NCI-H1930 (cell line): ENCODE measurements at regions not wholly inside any gene's neighbourhood (a gene's known extent, or its start where the extent isn't known, plus 50 kb on each side); places are given as distances from the start of the nearest gene placed in this dataset.

Source experiments
- DNase-seq, 2 experiments: peaks; one replicate each; lab custom pipeline; 2025; lab: John Stamatoyannopoulos, UW

DNA sequence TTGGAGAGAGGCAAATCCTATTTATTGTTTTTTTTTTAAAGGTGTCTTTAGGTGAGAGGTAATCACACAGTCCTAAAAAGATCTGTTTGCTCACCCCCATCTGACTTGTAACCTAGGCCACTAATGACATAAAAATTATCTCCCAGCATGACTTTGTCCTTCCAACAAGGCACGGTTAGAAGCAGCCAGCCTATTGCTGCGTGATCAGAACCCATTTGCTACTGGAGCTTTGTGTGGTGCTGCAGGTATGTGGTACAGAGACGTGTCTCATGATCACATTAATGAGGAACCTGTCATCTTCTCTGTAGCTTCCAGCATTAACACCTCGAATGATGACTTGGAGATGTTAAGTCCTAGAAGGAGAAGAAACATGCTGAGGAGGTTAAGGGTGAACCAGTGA lies 555.8 kb upstream of the TLE4 start:
- peak; percentile 88 to 90 for DNase-seq

DNA sequence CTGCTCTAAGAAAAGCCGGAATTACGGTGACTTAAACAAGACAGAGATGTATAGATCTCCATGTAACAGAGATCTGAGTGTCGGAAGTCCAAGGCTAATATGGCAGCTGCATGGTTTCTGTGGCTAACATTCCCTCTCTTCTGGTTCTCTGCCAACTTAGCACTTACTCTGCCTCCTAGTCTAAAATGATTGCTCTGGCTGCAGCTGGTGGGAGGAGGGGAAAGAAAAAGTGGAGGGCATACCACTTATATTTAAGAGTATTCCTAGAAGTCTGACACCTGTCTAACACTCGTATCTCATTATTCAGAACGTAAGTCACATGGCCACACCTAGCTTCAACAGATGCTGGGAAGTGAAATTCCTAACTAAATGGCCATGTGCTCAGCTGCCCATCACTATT lies 551.5 kb upstream of the TLE4 start:
- DNase-seq: no peak

DNA sequence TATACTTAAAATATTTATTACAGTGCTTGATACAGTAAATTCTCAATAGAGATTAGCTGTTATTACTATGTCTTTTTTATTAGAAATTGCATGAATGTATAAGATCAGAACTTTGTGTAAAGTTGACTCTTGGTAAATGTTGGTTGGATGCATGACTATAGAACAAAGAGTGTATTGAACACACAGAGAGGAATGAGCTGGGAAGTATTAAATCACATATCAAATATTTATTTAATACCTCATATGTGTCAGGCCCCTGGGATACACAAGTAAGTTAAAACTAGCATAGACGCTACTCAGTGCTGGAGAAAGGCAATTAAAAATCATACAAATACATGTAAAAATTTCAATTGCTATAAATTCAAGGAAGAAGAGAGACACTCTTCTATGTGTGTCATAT lies 550.7 kb upstream of the TLE4 start:
- DNase-seq: no peak

DNA sequence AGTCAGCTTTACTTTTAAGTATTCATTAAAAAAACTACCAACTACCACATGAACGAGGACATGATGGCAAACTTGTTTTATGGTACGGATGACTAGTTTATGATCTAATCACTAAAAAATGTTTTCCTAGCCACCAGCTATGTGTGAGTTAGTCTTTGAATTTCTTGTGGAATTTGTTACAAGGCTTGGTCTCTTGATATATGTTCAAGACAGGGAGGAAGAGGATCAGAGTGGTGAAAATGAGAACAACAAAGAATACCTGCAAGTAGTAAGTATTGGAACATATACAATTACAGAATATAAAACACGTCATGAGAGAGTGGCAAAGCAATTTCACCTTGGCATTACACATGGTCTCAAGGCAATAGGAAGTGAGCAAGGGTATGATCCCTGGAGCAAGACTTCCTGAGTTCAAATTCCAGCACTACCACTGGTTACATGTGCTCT lies 548.6 kb upstream of the TLE4 start:
- DNase-seq: no peak

DNA sequence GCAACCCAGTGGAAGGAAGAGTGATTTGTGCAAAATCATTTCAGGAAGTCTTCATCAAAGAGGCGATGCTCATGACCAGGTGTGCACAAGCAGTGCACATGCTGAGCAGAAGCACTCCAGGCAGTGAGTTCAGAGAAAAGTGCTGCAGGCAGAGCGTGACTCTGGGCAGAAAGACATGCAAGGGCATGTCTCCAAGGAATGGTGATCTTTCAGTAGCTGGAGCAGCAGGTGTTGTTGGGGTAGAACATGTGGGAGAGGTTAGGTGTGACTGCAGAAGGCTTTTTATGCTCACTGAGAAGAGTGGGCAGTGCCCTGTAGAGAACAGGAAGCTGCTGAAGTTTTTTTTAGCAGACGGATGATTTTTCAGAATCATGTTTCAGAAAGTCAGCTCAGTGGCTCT lies 545.4 kb upstream of the TLE4 start:
- no peak for DNase-seq

DNA sequence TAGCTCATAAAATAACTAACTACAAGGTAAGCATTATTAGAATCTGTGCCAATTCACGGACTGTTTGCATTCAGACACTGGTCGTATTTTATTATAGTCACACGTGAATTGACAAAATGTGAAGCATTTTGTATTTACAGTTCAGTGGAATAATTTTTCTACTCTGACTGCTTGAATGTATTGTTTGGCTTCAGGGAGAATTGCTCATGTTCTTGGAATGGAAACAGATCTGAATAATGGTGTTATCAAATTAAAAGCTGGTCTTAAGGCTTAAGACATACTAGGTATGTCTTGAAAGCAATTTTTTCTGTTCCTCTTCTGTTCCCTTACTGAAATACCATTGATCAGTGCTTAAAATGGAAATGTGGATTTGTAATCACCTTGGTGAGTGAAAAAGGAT lies 543.7 kb upstream of the TLE4 start:
- no peak for DNase-seq

DNA sequence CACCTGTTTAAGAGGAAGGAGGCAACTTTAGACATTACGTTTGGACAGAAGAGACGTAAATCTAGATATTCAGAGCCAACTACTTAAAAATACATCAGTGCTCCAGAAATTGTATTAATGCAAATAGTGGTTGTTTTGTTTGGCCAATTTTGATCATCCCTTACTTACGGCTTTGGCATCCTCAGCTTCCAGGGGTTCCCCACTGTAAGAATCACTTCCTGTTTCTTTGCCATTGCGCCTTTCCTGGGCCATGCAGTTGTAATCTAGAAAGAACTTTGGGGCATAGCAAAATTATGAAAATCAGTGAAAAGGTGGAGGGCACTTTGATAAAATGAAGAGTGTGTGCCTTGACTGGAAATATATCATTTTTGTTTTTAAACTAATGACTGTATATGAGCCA lies 537.2 kb upstream of the TLE4 start:
- DNase-seq: no peak

DNA sequence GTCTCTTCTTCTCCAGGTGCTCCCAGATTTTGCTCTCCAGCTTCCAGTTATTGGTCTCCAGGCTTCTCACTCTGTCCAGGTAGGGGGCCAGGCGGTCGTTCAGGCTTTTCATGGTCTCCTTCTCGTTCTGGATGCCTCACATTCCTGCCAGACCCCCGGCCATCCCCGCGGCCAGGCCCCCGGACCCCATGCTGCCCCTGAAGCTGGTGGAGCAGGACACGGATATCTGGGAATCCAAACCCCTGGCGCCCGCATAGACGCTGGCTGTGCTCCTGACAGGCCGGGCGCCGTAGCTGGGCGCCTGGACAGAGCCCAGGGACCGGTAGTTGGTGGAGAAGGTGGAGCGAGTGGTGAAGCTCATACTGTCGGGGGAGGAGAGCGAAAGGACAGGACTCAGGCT lies 534.4 kb upstream of the TLE4 start:
- no peak for DNase-seq

DNA sequence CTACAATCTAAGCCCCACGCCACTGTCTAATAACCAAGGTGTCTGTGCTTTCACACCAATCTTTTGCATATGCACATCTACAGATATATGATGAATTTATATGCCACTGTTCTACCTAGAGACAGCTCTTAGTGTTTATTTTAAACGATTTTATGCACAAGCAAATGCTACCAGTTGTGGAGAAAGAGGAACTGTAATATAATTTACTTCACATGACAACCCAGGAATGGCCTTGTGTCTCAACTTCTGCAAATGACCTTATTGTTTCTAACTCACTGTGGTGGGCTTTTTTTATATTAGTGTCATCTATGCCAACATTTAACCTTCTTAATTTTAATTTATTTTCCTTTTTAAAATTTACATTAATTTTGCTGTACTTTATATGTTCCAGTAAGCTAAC lies 531.1 kb upstream of the TLE4 start:
- no peak for DNase-seq

DNA sequence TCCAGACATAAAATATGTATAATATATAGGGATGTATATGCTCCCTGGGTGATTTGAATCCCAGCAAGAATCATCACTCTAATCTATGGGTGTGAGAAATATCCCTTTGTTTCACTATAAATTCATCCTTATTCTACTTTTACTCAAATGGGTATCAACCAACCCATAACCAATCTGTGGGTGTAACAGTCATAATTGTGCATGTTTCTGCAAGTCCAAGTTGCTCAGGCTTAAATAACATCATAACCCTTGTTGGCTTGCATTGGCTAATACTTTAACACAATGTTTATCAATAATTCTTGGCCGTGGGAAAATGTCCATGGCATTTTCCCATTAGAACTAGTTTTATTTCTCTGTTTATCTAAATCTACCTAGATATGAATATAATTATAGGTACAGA lies 530.5 kb upstream of the TLE4 start:
- no peak for DNase-seq

DNA sequence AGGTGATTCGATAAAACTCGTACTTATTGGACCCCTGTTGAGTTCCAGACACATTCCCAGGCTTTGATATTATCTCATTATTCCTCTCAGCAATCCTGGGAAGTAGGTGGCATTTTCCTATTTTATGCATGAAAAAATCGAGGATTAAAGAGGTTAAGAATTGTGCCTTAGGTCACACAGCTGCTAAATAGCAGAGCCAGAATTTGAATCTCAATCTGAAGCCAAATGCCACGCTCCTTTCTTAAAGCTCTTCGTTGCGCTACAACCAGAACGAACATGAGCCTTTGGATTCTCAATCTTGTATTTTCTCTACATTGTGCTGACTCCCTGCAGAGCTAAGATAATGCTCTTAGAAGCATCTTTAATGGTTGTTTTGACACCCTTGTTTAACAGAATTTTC lies 527.8 kb upstream of the TLE4 start:
- no peak for DNase-seq

DNA sequence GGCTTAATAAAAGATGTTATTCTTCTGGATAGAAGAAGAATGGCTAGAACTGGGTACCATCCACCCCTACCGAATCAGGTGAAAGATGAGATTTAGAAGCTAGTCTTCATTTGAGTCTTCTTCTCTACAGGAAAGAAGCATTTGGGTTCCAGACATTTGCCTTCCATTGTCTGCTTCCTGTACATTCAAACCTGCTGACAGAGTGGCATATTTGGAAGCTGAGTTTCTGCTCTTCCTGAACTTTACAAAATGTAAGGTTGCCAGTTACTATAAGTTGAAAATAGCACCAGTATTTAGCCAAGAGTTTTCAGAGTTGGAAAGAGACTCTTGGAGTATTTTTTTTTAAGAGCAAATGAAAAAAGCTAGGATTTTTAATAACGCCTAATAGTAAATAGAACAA lies 525.4 kb upstream of the TLE4 start:
- DNase-seq: no peak

DNA sequence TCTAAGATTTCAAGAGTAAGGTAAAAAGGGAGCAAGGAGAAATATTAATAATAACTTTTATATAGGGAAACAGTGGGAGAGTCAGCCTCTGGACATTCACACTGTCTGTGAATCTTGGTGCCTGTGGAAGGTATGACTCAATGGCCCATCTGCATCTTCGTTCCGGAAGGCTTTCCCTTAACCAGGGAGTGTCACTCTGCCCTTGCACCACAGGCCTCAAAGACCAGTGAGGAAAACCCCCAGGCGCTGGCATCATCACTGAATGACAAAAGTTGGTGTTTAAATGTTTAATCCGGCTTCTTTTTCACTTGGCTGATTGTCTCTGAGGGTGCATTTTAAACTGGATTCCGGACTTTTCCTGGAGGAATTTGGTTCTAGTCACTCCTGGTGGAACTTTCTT lies 522.4 kb upstream of the TLE4 start:
- no peak for DNase-seq

DNA sequence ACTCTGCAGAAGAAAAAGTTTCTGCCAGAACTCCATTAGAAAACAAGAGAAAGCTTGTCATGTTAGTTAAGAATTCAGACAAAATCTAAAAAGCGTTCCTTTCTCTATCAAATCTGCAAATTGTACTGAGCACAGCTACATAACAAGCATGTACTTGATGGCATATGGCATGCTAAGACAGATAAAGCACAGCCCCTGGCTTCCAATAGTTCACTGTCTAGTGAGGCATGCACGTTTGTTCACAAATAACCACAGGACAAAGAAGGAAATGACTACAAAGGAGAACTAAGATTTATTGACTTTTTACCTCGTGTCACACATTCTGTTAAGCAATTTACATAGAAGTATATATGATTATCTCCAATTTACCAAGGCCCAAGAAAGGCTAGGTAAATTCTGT lies 518.2 kb upstream of the TLE4 start:
- no peak for DNase-seq

DNA sequence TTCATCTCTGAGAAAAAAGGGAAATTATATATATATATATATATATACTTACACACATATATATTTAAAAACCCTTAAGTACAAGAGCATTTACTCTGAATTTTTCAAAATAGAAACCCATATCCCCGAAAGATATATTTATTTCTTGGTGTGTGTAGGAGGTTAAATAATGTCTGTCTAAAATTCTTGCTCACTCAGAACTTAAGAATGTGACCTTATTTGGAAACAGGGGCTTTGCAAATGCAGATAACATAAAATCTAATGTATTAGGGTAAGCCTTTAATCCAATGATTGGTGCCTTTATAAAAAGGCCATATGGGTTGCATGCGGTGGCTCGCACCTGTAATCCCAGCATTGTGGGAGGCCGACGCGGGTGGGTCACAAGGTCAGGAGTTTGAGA lies 517.3 kb upstream of the TLE4 start:
- no peak for DNase-seq

DNA sequence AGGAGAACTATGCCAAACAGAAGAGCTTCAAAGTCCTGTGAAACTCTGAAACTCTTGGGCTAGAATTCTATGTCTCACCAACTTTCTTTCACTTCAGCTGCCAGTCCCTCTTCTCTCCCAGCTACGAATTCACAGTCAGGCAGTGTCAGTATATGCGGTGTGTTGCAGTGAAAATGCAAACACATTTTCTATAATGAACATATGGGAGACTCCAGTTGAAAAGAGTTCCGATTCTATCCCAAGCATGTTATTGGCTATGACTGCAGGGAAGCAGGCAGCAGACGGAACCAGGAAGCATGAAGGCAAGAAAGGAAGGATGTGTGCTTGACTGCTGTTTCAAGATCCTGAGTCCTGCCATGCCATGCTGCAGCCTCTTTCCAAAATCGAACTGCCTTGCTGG lies 515.7 kb upstream of the TLE4 start:
- DNase-seq: no peak

DNA sequence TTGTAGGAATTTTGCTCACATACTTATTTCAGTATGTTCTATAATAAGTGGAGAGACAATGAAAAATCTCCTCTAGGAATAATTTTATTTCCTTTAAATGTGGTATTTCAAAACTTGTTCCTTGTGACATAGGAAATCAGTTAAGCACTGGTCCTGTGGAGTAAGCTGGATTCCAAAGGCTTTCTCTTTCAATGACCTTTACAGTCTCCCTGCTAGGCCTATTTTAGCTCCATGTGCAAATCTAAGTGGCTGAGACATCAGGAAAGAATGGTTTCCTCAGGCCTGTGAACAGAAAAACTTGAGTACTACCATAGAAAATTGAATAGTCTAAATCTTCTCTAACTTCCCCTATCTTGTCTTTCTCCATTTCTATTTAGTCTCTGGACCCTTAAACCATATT lies 514.2 kb upstream of the TLE4 start:
- DNase-seq: no peak

DNA sequence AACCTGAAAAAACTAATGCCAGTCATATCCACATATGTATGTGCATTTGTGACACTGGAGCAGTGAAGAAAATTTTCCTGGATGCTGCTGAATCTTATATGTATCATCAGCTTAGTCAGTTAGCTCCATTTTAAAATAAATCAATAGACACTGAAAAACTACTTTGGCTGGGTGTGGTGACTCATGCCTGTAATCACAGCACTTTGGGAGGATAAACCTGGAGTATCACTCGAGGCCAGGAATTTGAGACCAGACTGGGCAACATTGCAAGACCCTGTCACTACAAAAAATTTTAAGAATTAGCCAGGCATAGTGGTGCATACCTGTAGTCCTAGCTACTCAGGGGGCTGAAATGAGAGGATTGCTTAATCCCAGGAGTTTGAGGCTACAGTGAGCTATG lies 511.0 kb upstream of the TLE4 start:
- no peak for DNase-seq

DNA sequence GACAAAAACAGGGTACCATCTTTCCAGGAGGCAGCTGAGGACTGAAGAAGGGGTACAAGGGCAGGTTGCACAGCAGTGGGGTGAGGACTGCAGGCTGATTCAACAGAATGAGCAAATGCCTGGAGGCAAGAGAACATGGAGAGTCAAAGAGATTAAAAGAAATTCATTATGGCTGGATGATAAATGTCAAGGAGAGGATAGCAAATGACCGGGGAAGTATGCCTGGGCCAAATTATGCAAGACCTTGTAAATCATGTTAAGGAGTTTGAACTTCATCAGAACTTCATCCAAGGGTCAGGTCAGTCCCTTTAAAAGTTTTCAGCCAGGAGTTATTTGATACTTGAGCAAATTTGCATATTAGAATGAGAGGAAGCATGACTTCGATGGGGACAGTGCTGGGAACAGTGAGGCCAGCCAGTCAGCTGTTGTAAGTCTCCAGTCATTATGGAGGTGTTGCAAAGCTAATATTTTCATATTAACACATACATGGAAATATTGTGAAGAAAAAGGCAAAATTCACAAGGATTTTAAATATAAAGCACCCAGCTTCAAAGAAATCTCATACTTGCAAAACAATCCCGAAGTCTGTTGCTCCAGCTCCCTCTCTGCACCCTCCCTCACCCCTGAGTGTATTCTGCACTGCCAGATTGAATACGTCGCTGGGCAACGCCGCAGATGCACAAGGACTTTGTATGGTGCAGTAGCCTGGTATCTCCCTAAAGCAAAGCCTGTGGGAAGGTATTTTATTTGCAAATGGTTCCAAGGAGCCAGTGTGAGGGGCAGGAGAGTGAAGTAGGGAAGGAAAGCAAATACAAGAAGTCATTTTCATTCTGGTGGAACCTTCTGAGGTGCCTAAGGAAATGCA lies 509.8 kb upstream of the TLE4 start:
- DNase-seq: no peak

DNA sequence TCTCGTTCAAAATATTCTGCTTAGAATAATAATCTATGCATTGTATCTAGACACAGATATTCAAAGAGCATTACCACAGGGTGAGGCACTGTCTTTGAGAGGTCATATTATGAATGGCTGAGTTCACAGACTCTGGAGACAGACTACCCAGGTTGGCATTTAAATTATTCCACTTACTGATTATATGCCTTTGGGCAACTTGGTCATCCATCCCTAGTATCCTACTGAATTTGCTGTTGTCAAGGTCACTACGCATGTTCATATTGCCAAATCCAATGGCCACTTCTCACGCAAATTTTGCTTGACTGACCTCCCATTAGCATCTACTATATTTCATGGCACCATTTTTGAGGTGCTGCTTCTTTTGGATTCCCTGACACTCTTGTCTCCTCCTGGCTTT lies 498.6 kb upstream of the TLE4 start:
- DNase-seq: no peak

DNA sequence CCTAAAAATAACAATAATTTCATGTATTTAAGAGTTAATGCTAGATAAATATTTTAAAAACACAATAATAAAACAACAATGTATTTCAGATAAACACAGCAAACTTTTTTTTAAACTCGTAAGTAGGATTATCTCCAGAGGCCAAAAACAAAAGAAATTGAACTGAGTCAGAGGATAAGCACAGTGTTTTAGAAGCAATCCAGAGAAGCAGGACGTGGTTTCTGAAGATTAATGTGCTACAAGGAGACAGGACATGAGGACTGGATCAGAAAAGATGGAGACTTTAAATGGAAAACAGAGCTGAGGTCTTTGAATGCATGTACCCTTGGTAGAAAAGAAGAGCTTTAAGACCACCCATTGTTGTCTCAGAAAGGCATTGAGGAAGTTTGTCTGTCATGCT lies 491.2 kb upstream of the TLE4 start:
- no peak for DNase-seq

DNA sequence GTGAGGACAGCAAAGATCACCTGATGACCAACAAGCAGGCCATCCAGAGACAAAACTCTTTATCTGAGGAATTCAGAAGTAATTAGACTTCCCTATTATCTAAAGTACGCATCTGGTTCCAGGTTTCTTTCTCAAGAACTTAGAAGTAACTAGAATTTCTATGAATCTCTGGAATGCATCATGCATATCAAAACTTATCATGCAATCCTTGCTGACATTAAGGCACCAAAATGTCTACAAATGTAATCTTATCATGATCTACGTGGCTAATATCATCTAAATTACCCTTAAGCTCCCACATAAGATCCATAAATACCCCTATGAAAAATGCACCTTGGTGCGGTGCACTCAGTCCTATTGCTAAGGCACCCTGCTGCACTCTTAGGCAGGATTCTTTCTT lies 488.1 kb upstream of the TLE4 start:
- no peak for DNase-seq

DNA sequence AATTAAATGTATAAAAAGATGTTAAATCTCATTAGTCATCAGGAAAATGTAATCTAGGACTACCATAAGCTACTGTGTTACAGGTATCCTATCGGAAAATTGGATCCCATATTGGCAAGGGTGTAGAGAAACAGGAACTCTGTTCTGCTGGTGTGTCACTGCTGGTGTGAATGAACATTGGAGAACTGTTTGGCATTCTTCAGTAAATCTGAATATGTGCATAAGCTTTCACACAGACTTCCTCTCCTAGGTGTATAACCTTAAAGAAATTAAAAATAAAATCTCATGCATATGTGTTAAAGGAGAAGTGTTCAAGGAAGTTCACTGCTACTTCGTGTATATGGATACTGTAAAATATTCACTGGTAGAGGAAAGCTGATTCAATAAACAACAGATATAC lies 484.6 kb upstream of the TLE4 start:
- DNase-seq: no peak

DNA sequence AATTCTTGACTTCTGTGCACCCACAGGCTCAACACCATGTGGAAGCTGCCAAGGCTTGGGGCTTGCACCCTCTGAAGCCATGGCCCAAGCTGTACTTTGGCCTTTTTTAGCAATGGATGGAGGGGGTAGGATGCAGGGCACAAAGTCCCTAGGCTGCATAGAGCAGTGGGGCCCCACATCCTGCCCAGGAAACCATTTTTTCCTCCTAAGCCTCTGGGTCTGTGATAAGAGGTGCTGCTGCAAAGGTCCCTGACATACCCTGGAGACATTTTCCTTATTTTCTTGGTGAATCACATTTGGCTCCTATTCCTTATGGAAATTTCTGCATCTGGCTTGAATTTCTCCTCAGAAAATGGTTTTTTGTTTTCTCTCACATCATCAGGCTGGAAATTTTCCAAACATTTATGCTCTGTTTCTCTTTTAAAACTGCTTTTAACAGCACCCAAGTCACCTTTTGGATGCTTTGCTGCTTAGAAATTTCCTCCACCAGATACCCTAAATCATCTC lies 482.7 kb upstream of the TLE4 start:
- no peak for DNase-seq
